Occipital lobe (tissue), 2 donors: ENCODE measurements at regions not wholly inside any gene's neighbourhood (a gene's known extent, or its start where the extent isn't known, plus 50 kb on each side); places are given as distances from the start of the nearest gene placed in this dataset. TPM values are rescaled to one million over a fixed set of nuclear protein-coding genes. Genes with fewer than 3 reads are reported as not detected.

ENCODE experiments used
- DNase-seq: peaks from one replicate; lab custom pipeline; 2025; lab: John Stamatoyannopoulos, UW
- small RNA-seq: library from RNA; depleted of rRNA; stranded (forward); fragments of <200 nt; gene quantifications from one replicate; pipeline ENCODE3, GENCODE V24; 2014

- no peak for DNase-seq
Measured at GRCh38 chr18:47342566-47342965, 91.1 kb upstream of the SKOR2 start.

- no peak for DNase-seq
Measured at GRCh38 chr18:47341678-47342077, 90.2 kb upstream of the SKOR2 start.

- DNase-seq = no peak
Measured at GRCh38 chr18:47334966-47335365, 83.5 kb upstream of the SKOR2 start.

GRCh38 chr18:47333926-47334635, 82.6 kb upstream of the SKOR2 start:
- no peak for DNase-seq

- DNase-seq = no peak
Measured at GRCh38 chr18:47331641-47332040, 80.2 kb upstream of the SKOR2 start.

- DNase-seq = no peak
Measured at GRCh38 chr18:47331026-47331425, 79.6 kb upstream of the SKOR2 start.

- DNase-seq = no peak
Measured at GRCh38 chr18:47323158-47323557, 71.7 kb upstream of the SKOR2 start.

GRCh38 chr18:47321815-47322214, 70.4 kb upstream of the SKOR2 start:
- no peak for DNase-seq

- DNase-seq = no peak
Measured at GRCh38 chr18:47317824-47318508, 66.5 kb upstream of the SKOR2 start.

GRCh38 chr18:47316924-47317323, 65.5 kb upstream of the SKOR2 start:
- DNase-seq = no peak

GRCh38 chr18:47313901-47314300, 62.4 kb upstream of the SKOR2 start:
- no peak for DNase-seq

GRCh38 chr18:47311585-47311984, 60.1 kb upstream of the SKOR2 start:
- DNase-seq = no peak

Small RNA genes in the stretch of these regions (small RNA-seq; reads per million reads assigned to genes)
- not detected for gene MIR4527
